H1 (cell line): ENCODE measurements at regions not wholly inside any gene's neighbourhood (a gene's known extent, or its start where the extent isn't known, plus 50 kb on each side); places are given as distances from the start of the nearest gene placed in this dataset.

ENCODE experiments used
- CTCF ChIA-PET: fragments of 300-600 bp; sonication (Branson Sonifier 250); formaldehyde crosslinking; loops from one replicate; lab custom pipeline; 2021; ENCODE audit not compliant: partially characterized antibody; lab: Charles Lee
- POLR2A ChIA-PET: fragments of 300-600 bp; sonication (Branson Sonifier 250); formaldehyde crosslinking; loops from one replicate; lab custom pipeline; 2021; ENCODE audit warnings: inconsistent platforms; ENCODE audit not compliant: partially characterized antibody; lab: Charles Lee
- DNase-seq, 2 experiments: peaks; one replicate each; pipeline versions ENCODE4 v3.0.0 to v3.0.0-alpha.2; 2010 to 2022; ENCODE audit warnings: low spot score in 2 of 2, low read depth in 1 of 2, mixed read lengths in 1 of 2
- FAIRE-seq: peaks from 2 replicates; lab custom pipeline; 2011; peaks lifted over from hg19 to GRCh38; lab: Jason Lieb, UNC
- H2AFZ ChIP-seq: 2 replicates; pipeline ENCODE4 v1.8.1; 2012; ENCODE audit warnings: low read length, inconsistent platforms
- H2AK5ac ChIP-seq: 2 replicates; pipeline ENCODE4 v1.6.1; 2013; ENCODE audit warnings: low read depth, low read length
- H2BK120ac ChIP-seq: replicated peaks from 2 replicates; pipeline ENCODE3; 2013; ENCODE audit warnings: low read depth, low read length, inconsistent platforms
- H2BK12ac ChIP-seq: 2 replicates; pipeline ENCODE4 v1.6.1; 2013; ENCODE audit warnings: low read depth, low read length
- H2BK15ac ChIP-seq: 2 replicates; pipeline ENCODE4 v1.6.1; 2013; ENCODE audit warnings: low read length
- H2BK20ac ChIP-seq: 2 replicates; pipeline ENCODE4 v1.6.1; 2013; ENCODE audit warnings: low read length
- H2BK5ac ChIP-seq: 2 replicates; pipeline ENCODE4 v1.6.1; 2013; ENCODE audit warnings: low read depth, low read length
- H3K14ac ChIP-seq: 2 replicates; pipeline ENCODE4 v1.6.1; 2013; ENCODE audit warnings: inconsistent platforms; ENCODE audit not compliant: insufficient read length
- H3K18ac ChIP-seq: 2 replicates; pipeline ENCODE4 v1.6.1; 2013; ENCODE audit warnings: low read length; ENCODE audit errors: extremely low read depth
- H3K23ac ChIP-seq: 2 replicates; pipeline ENCODE4 v1.6.1; 2013; ENCODE audit warnings: inconsistent platforms; ENCODE audit not compliant: insufficient read length
- H3K23me2 ChIP-seq: 2 replicates; pipeline ENCODE4 v1.6.1; 2013; ENCODE audit warnings: low read depth, low read length
- H3K27ac ChIP-seq: 2 replicates; pipeline ENCODE4 v1.6.1; 2011; ENCODE audit warnings: low read depth, low read length, inconsistent platforms
- H3K27me3 ChIP-seq, 4 experiments: replicated peaks in 1 of 4; 1 replicate in 1 of 4; 2 replicates in 3 of 4; pipeline versions ENCODE4 v1.6.1 to v1.8.1; 2011 to 2013; ENCODE audit warnings: low read length in 3 of 4, mild to moderate bottlenecking in 3 of 4, inconsistent platforms in 2 of 4, mixed read lengths in 2 of 4, moderate library complexity in 1 of 4; ENCODE audit not compliant: control insufficient read depth in 3 of 4, insufficient read depth in 3 of 4; ENCODE audit errors: extremely low read depth in 1 of 4
- H3K36me3 ChIP-seq, 4 experiments: 2 replicates each; pipeline versions ENCODE4 v1.6.1 to v1.8.1; 2011 to 2013; ENCODE audit warnings: mild to moderate bottlenecking in 4 of 4, low read length in 3 of 4, moderate library complexity in 2 of 4, control low read depth in 1 of 4, inconsistent platforms in 1 of 4; ENCODE audit not compliant: insufficient read depth in 4 of 4, control insufficient read depth in 2 of 4
- H3K4ac ChIP-seq: replicated peaks from 2 replicates; pipeline ENCODE3; 2013; ENCODE audit warnings: low read length, low read depth, mixed read lengths, inconsistent platforms; ENCODE audit not compliant: insufficient read length
- H3K4me1 ChIP-seq, 4 experiments: replicated peaks in 1 of 4; 1 replicate in 1 of 4; 2 replicates in 3 of 4; pipeline versions ENCODE4 v1.6.1 to v1.8.1; 2011 to 2013; ENCODE audit warnings: low read length in 3 of 4, inconsistent platforms in 2 of 4, mixed read lengths in 1 of 4; ENCODE audit not compliant: insufficient read depth in 4 of 4, control insufficient read depth in 3 of 4
- H3K4me2 ChIP-seq, 2 experiments: 2 replicates each; pipeline versions ENCODE4 v1.6.1 to v1.8.1; 2011 to 2013; ENCODE audit warnings: low read depth in 2 of 2, low read length in 2 of 2, control low read depth in 1 of 2, inconsistent platforms in 1 of 2, mild to moderate bottlenecking in 1 of 2; ENCODE audit not compliant: insufficient read depth in 1 of 2
- H3K4me3 ChIP-seq, 4 experiments: fragments of 200-600, 300-600 bp in 1 of 4; sonication (generic), shearing (Covaris generic), sonication (Bioruptor Twin) in 1 of 4; 2 replicates each; pipeline versions ENCODE4 v1.5.1 to v1.8.1; 2011 to 2016; ENCODE audit warnings: low read length in 4 of 4, low read depth in 3 of 4, control low read depth in 2 of 4, inconsistent platforms in 2 of 4, mild to moderate bottlenecking in 2 of 4, mixed read lengths in 1 of 4, moderate library complexity in 1 of 4; ENCODE audit not compliant: insufficient read depth in 2 of 4; ENCODE audit errors: extremely low read depth in 1 of 4
- H3K56ac ChIP-seq: replicated peaks from 2 replicates; pipeline ENCODE3; 2013; ENCODE audit warnings: low read depth, mild to moderate bottlenecking, mixed read lengths, low read length, inconsistent platforms; ENCODE audit not compliant: insufficient read length
- H3K79me1 ChIP-seq: 2 replicates; pipeline ENCODE4 v1.6.1; 2013; ENCODE audit warnings: low read depth, low read length, control low read depth
- H3K79me2 ChIP-seq, 2 experiments: 2 replicates each; pipeline versions ENCODE4 v1.6.1 to v1.8.1; 2012 to 2013; ENCODE audit warnings: low read length in 2 of 2, mild to moderate bottlenecking in 2 of 2, inconsistent platforms in 1 of 2; ENCODE audit not compliant: insufficient read depth in 2 of 2, control insufficient read depth in 1 of 2
- H3K9ac ChIP-seq, 4 experiments: replicated peaks in 1 of 4; 1 replicate in 1 of 4; 2 replicates in 3 of 4; pipeline versions ENCODE4 v1.6.1 to v1.8.1; 2011 to 2013; ENCODE audit warnings: low read depth in 3 of 4, low read length in 3 of 4, control low read depth in 2 of 4, mild to moderate bottlenecking in 2 of 4, moderate library complexity in 2 of 4, inconsistent platforms in 1 of 4; ENCODE audit errors: extremely low read depth in 1 of 4
- H3K9me3 ChIP-seq, 2 experiments: 2 replicates each; pipeline versions ENCODE4 v1.6.1 to v1.8.1; 2012 to 2013; ENCODE audit warnings: mild to moderate bottlenecking in 2 of 2, moderate library complexity in 2 of 2, control low read depth in 1 of 2, inconsistent platforms in 1 of 2, low read depth in 1 of 2, low read length in 1 of 2, mixed read lengths in 1 of 2; ENCODE audit not compliant: insufficient read depth in 2 of 2
- H4K20me1 ChIP-seq, 2 experiments: replicated peaks in 1 of 2; 2 replicates each; pipeline versions ENCODE3 to v1.8.1; 2011 to 2013; ENCODE audit warnings: inconsistent platforms in 2 of 2, low read length in 2 of 2, mild to moderate bottlenecking in 1 of 2; ENCODE audit not compliant: insufficient read depth in 2 of 2, control insufficient read depth in 1 of 2
- H4K5ac ChIP-seq: 2 replicates; pipeline ENCODE4 v1.6.1; 2013; ENCODE audit warnings: low read length, low read depth, mixed read lengths, inconsistent platforms; ENCODE audit not compliant: insufficient read length
- H4K8ac ChIP-seq: 2 replicates; pipeline ENCODE4 v1.8.0; 2013; ENCODE audit warnings: mild to moderate bottlenecking, moderate library complexity, low read length, inconsistent platforms; ENCODE audit not compliant: insufficient read depth; ENCODE audit errors: extremely low read depth
- H4K91ac ChIP-seq: replicated peaks from 2 replicates; pipeline ENCODE3; 2013; ENCODE audit warnings: low read length, mixed read lengths, inconsistent platforms; ENCODE audit not compliant: insufficient read length
- ASH2L ChIP-seq: fragments of 200-600, 300-600 bp; sonication (generic); IDR thresholded peaks from one replicate; pipeline ENCODE4 v1.7.1; 2017; ENCODE audit warnings: low read length
- CBX8 ChIP-seq: fragments of 300-800, 300-1000 bp; sonication (generic); IDR thresholded peaks from 2 replicates; pipeline ENCODE4 v1.7.1; 2016; ENCODE audit warnings: low read depth, low read length, borderline replicate concordance
- EP300 ChIP-seq, 2 experiments: IDR thresholded peaks; 1 replicate in 1 of 2; 2 replicates in 1 of 2; pipeline ENCODE4 v1.6.1; 2011 to 2012; ENCODE audit warnings: low read depth in 2 of 2, low read length in 2 of 2, mild to moderate bottlenecking in 2 of 2, borderline replicate concordance in 1 of 2, inconsistent platforms in 1 of 2, moderate library complexity in 1 of 2
- PHF8 ChIP-seq: fragments of 200-600 bp; sonication (generic); conservative IDR thresholded peaks from 2 replicates; pipeline ENCODE4 v1.7.1; 2012; ENCODE audit warnings: low read depth, mild to moderate bottlenecking, inconsistent platforms, low read length, moderate library complexity
- RAD21 ChIP-seq, 2 experiments: IDR thresholded peaks in 1 of 2; conservative IDR thresholded peaks in 1 of 2; 2 replicates each; pipeline ENCODE4 v1.6.1; 2011; ENCODE audit warnings: low read depth in 2 of 2, low read length in 2 of 2, improper control_type of control experiment in 1 of 2, inconsistent platforms in 1 of 2, mild to moderate bottlenecking in 1 of 2, moderate library complexity in 1 of 2
- SIRT6 ChIP-seq: IDR thresholded peaks from one replicate; pipeline ENCODE4 v1.7.1; 2012; ENCODE audit warnings: low read length, inconsistent platforms
- TAF1 ChIP-seq: IDR thresholded peaks from 2 replicates; pipeline ENCODE4 v1.6.1; 2011; ENCODE audit warnings: mild to moderate bottlenecking, low read depth, low read length
- TCF12 ChIP-seq: IDR thresholded peaks from 2 replicates; pipeline ENCODE4 v1.6.1; 2011; ENCODE audit warnings: low read depth, mild to moderate bottlenecking, low read length
- TEAD4 ChIP-seq: IDR thresholded peaks from 2 replicates; pipeline ENCODE4 v1.6.1; 2012; ENCODE audit warnings: low read depth, low read length, inconsistent platforms, mixed read lengths
- YY1 ChIP-seq: IDR thresholded peaks from 2 replicates; pipeline ENCODE4 v1.6.1; 2011; ENCODE audit warnings: low read depth, mild to moderate bottlenecking, low read length
- WGBS, 2 experiments: shearing (Covaris generic) in 1 of 2; methylation state at CpG; one replicate each; pipeline versions ENCODE4 v1.1.6 to v1.1.7; 2013 to 2015; ENCODE audit warnings: low lambda C conversion rate in 2 of 2, mixed read lengths in 2 of 2, inconsistent platforms in 1 of 2, low coverage in 1 of 2, missing lambda C conversion rate in 1 of 2; ENCODE audit not compliant: insufficient replicate concordance in 2 of 2, insufficient coverage in 1 of 2, insufficient read length in 1 of 2; ENCODE audit errors: extremely low coverage in 1 of 2, missing lambda C conversion rate in 1 of 2; 5-methylcytosine and 5-hydroxymethylcytosine counted together

- no peaks in the 10 kb centered on the region for H3K36me3 ChIP-seq
- H4K8ac ChIP-seq: no peak overlapping the region
- peaks cover 0 to 2% (median under 1%) of the 10 kb centered on the region in 4 experiments; a peak in 4 of 7 replicates for H3K27me3 ChIP-seq
- H3K79me1 ChIP-seq: no peaks in the 10 kb centered on the region
- H3K9me3 ChIP-seq: no peaks in the 10 kb centered on the region
- H3K79me2 ChIP-seq: no peaks in the 10 kb centered on the region
- no peak overlapping the region for H3K4me3 ChIP-seq
- no peak overlapping the region for H4K91ac ChIP-seq
- H3K27ac ChIP-seq: no peak overlapping the region
- no peak overlapping the region for H2BK15ac ChIP-seq
- H3K9ac ChIP-seq: no peak overlapping the region
- no peak overlapping the region for H2AK5ac ChIP-seq
- no peaks in the 10 kb centered on the region for H4K20me1 ChIP-seq
- no peak overlapping the region for H4K5ac ChIP-seq
- DNase-seq: no peak
- no peak overlapping the region for H3K18ac ChIP-seq
- no peak overlapping the region for H3K4me2 ChIP-seq
- H3K23ac ChIP-seq: no peak overlapping the region
- no peaks in the 10 kb centered on the region; a peak in 1 of 7 replicates for H3K4me1 ChIP-seq
- H3K14ac ChIP-seq: no peak overlapping the region
- H2AFZ ChIP-seq: no peak overlapping the region; the same call in 1 of the 2 replicates
- H3K4ac ChIP-seq: no peak overlapping the region
- 80% methylated on average over 10 of the region's 11 CpGs; no CpG with 5 or more reads in 1 of the 2 experiments for WGBS, 2 experiments
- ChIA-PET CTCF (interaction anchor here (1.1 to 1.7 kb wide), 3 partner anchors 8 to 24 kb away, joined by 3 to 5 read pairs (median 3); no protein-coding TSS in a partner anchor), POLR2A (interaction anchor here (1.5 kb wide), 1 partner anchor 11 kb away, joined by 3 read pairs; no protein-coding TSS in a partner anchor)
- H2BK20ac ChIP-seq: no peak overlapping the region
- no peak overlapping the region for H2BK5ac ChIP-seq
- no peak overlapping the region for H2BK12ac ChIP-seq
- H3K23me2 ChIP-seq: peaks cover 2% of the 10 kb centered on the region; the same call in 1 of the 2 replicates
- H2BK120ac ChIP-seq: no peak overlapping the region
- no peak overlapping the region for H3K56ac ChIP-seq
- TF ChIP-seq YY1 (no peak), TCF12 (no peak), PHF8 (no peak), SIRT6 (no peak), RAD21 (IDR thresholded peaks at IDR 0.05 in 1 of 2, conservative IDR thresholded peaks at IDR 0.05 in 1 of 2; ENCODE audit: low read depth in 2 of 2, low read length in 2 of 2) (no peak), ASH2L (no peak), TEAD4 (no peak), CBX8 (no peak), EP300 (IDR thresholded peaks at IDR 0.05; ENCODE audit: borderline replicate concordance in 1 of 2, low read depth in 2 of 2, low read length in 2 of 2) (no peak), TAF1 (no peak)
- TF ChIP-seq, all 59 proteins: peak for 0
- FAIRE-seq: no peak
Measured at GRCh38 chr15:98288091-98288590, 327.6 kb downstream of the ARRDC4 start.
